H1 (cell line): ENCODE measurements at regions not wholly inside any gene's neighbourhood (a gene's known extent, or its start where the extent isn't known, plus 50 kb on each side); places are given as distances from the start of the nearest gene placed in this dataset.

Experiments
- HDAC2 ChIP-seq, 2 experiments: fragments of 300-600 bp in 1 of 2; sonication (generic) in 1 of 2; IDR thresholded peaks; 2 replicates each; pipeline ENCODE4 v1.6.1; 2011 to 2012; ENCODE audit warnings: low read depth in 2 of 2, low read length in 2 of 2, mild to moderate bottlenecking in 2 of 2, moderate library complexity in 2 of 2, borderline replicate concordance in 1 of 2, inconsistent platforms in 1 of 2
- POU5F1 ChIP-seq: IDR thresholded peaks from 2 replicates; pipeline ENCODE4 v1.6.1; 2011; ENCODE audit warnings: low read depth, mild to moderate bottlenecking, low read length, moderate library complexity
- RBBP5 ChIP-seq: IDR thresholded peaks from 2 replicates; pipeline ENCODE4 v1.7.1; 2012; ENCODE audit warnings: low read depth, mild to moderate bottlenecking, inconsistent platforms, low read length, moderate library complexity, borderline replicate concordance
- RXRA ChIP-seq: IDR thresholded peaks from 2 replicates; pipeline ENCODE4 v1.6.1; 2011; ENCODE audit warnings: low read depth, mild to moderate bottlenecking, low read length, moderate library complexity; ENCODE audit not compliant: insufficient read depth
- TBP ChIP-seq: IDR thresholded peaks from 2 replicates; pipeline ENCODE4 v1.6.1; 2011; ENCODE audit warnings: low read depth, low read length, improper control_type of control experiment
- ZNF274 ChIP-seq: IDR thresholded peaks from 2 replicates; pipeline ENCODE4 v1.7.0; 2012; ENCODE audit warnings: low read length, borderline replicate concordance; ENCODE audit errors: extremely low read depth

DNA sequence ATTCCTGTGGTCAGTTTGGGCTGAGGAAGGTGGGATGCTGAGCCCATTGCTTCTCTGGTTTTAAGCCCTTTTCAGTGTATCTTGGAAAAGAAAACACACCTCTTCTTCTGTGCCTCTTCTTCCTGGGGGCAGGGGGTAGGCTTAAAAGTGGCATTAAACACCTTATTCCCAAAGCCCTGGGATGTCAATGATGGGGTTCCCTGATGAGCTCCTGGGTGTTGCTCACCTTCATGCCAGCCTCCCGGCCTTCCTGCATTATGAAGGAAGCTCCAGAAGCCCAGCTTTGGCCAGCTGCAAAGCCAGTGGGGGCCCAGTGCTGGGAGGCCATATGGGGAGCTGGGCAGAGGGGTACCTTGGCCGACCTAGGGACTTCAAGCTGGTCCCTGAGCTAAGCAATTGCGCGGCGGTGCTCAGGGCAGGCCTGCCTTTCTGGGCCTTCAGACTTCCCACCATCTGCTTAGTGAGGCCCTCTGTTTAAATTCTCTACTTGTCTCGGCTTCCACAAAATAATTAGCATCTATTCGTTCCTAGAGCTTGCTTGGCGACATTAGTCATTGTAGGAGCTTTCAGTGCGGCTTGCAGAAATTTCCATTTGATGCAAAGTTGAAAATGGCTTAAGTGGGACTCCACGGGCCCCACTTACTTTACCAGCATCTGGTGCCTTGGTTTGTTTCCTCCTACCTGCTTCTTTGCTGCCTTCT, 121.7 kb upstream of the NLRP1 start (continued):
- TF ChIP-seq RBBP5 (no peak), TBP (no peak), RXRA (no peak), ZNF274 (no peak), HDAC2 (IDR thresholded peaks at IDR 0.05; ENCODE audit: borderline replicate concordance in 1 of 2, low read depth in 2 of 2, low read length in 2 of 2) (no peak), POU5F1 (no peak)
